Stimulated activated CD8-positive, alpha-beta memory T cell treated with anti-CD3 and anti-CD28 coated beads, Interleukin-2, amount 100 ng/mL, for 1 hour (primary cell): ENCODE measurements at regions not wholly inside any gene's neighbourhood (a gene's known extent, or its start where the extent isn't known, plus 50 kb on each side); places are given as distances from the start of the nearest gene placed in this dataset.

Source experiments
- DNase-seq, 2 donors: peaks; one replicate each; pipeline ENCODE4 v3.0.0-alpha.2; 2020; ENCODE audit warnings: low read depth in 2 of 2

DNA sequence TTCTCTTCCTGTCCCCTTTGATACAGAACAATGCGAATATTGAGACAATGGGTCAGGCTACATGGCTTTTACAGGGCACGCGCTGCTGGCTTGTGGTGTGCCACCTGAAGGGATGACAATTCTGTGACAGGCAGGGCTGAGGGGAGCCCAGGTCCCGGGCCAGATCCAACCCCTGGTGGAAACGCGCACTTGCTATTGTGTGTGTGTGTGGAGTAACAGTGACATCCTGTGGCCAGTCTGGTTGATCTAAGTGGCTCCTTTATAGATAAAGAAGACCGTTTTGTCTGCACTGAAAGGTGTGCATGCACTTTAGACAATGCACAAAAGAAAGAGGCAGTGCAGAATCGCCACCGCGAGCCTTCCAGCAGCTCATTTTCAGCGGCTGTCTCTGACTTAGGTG is 273.6 kb downstream of the HRH4 start:
- no peak for DNase-seq

DNA sequence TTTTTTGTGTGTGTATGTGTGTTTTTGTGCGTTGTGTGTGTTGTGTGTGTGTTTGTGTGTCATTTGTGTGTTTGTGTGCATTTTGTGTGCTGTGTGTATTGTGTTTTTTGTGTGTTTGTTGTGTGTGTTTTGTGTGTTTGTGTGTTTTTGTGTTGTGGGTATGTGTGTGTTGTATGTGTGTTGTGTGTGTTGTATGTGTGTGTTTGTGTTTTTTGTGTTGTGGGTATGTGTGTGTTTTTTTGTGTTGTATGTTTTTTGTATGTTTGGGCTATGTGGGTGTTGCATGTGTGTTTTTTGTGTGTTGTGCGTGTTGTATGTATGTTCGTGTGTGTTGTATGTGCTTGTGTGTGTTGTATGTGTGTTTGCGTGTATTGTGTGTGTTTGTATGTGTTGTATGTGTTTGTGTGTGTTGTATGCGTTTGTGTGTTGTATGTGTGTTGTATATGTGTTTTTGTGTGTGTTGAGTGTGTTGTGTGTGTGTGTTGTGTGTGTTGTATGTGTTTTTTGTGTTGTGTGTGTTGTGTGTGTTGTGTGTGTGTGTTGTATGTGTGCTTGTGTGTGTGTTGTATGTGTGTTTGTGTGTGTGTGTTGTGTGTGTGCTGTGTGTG is 275.3 kb downstream of the HRH4 start:
- no peak for DNase-seq

- no peak for DNase-seq
Measured at GRCh38 chr18:24736662-24737330, 276.4 kb downstream of the HRH4 start.

DNA sequence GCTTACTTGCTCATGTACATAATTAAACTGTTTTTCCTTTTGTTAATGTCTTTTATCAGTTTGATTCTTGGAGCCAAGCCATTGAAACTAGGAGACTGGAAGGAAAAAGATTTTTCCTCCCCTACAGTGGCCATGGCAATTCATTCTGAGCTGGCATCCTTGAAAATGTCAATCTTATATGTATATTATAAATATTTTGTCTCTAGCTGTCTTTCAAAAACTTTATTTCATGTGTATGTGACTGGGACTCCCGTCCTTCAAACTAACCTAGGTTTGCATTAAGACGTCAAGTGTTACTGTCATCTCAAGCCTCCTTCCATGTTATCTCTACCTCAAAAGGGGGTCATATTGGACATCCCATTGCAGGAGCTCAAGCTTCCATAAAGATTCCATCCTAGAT is 280.4 kb downstream of the HRH4 start:
- DNase-seq: no peak

GRCh38 chr18:24741321-24741720 is 280.9 kb downstream of the HRH4 start:
- no peak for DNase-seq

- DNase-seq: no peak
Measured at GRCh38 chr18:24741965-24742724, 281.7 kb downstream of the HRH4 start.

GRCh38 chr18:24754583-24755253 is 294.3 kb downstream of the HRH4 start:
- no peak for DNase-seq

- no peak for DNase-seq
Measured at GRCh38 chr18:24756385-24756784, 295.9 kb downstream of the HRH4 start.

DNA sequence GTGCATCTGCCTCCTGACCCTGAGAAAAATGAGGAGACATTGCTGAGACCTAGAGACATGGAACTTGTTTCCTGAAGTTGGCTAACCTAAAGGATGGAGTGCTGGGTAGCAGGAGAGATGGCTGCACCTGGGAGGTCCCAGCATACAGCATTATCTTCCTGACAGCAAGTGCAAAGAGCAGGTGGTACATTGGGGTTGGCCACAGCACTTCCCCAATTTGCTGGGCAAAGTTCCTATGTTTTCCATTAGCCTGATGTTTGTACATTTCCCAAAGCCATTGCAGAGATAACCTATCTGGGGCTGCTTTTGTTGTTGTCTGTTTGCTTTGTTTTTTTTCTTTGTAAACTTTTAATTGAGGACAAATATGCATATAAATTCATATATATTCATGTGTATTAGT is 296.7 kb downstream of the HRH4 start:
- no peak for DNase-seq

DNA sequence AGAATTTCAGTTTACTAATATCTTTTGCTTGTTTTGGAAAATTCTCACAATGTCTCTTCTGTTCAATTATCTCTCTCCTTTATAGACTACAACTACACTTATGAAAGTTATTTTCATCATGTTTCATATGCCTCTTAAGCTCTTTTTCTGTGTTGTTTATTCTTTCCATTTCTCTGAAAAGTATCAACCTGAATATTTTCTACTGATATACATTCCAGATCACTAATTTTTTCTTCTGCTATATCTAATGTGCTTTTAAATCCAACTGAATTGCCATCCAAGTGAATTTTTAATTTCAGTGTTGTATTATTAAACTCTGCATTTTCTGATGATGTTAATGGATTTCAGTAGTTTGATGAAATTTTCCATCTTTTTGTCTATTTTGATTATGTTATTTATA is 301.3 kb downstream of the HRH4 start:
- no peak for DNase-seq

DNA sequence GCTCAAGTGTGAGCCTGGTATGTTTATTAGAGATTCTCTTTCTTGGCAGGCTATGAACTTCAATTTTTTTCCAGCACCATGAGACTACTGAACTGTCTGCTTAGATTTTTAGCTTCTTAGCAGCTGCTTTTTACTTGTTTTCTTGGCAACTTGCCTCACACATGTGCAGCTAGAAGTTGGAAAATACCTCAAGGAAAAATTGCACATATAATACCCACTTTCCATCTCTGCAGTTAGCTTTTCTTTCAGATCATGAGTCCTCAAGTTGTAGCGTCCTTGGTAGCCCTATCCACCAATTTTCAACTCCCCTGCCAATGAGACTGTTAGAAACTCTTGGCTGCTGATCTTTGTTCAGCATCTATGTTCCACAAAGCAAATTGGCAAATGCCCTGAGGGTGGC is 302.1 kb downstream of the HRH4 start:
- no peak for DNase-seq

GRCh38 chr18:24763765-24764513 is 303.5 kb downstream of the HRH4 start:
- no peak for DNase-seq

DNA sequence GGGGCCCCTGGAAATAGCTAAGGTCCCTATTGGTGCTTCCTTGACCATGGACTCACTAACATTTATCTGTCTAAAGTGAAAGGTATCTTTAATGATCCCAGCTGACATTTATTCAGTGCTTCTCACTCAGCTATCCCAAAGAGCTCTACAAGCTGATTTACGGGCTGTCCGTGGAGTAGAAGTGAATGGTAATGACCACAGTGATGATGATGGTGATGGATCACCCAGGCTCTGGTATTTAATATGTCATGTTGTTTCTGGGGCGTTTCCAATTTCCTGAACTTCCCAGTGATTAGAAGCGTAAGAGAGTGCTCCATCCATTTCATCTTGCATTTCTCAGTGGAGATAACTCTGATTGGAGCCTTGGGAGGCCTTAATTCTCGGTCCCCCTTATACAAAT is 304.3 kb downstream of the HRH4 start:
- no peak for DNase-seq

GRCh38 chr18:24766376-24766775 is 305.9 kb downstream of the HRH4 start:
- no peak for DNase-seq

GRCh38 chr18:24770311-24771024 is 310.0 kb downstream of the HRH4 start:
- no peak for DNase-seq

DNA sequence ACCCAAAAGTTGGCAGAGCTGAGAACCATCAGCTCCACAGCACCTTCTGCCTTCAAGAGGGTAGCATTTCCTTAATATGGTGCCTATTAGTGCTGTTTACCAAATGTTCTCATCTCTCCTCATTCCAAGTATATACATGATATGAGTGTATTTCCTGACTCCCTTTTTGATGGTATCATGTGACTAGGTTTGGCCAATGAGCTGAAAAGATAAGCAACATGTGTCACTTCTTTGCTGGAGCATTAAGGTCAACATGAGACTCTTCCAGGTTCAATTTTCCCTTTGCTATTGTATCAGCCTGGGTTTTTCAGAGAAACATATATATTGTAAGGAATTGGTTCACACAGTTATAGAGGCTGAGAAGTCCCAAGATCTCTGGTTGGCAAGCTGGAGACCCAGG is 310.9 kb downstream of the HRH4 start:
- no peak for DNase-seq

- no peak for DNase-seq
Measured at GRCh38 chr18:24773101-24773500, 312.7 kb downstream of the HRH4 start.

DNA sequence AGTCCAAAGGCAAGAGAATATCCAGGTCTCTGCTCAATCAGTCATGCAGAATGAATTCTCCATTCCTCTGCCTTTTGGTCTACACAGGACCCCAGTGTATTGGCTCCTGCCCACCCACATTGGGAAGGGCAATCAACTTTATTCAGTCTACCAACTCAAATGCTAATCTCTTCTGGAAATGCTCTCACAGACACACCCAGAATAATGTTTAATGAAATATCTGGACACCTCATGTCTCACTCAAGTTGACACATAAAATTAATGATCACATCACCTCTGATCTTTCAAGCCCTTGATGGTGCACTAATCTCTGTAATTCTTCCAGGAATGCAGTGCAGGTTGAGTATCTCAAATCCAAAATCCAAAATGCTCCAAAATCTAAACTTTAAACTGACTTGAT is 315.6 kb downstream of the HRH4 start:
- no peak for DNase-seq

DNA sequence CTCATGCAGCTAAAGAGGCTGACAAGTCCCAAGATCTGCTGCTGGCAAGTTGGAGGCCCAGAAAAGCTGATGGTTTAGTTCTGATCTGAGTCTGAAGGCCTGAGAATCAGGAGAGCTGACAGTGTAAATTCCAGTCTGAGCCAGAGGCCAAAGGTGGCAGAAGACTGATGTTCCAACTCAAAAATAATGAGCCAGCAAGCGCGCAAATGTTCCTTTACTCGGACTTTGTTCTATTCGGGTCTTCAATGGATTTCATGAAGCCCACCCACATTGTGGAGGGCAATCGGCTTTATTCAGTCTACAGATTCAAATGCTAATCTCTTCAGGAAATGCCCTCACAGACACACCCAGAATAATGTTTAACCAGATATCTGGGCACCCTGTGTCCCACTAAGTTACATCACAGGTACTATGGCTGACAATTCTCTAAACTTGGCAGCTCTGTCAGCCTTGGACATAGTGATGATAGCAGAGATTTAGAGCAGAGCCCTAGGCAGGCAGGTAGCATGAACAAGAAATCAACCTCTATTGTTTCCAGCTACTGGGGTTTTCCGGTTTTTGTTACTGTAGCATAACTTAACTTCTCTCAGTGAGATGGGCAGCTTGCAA is 318.5 kb downstream of the HRH4 start:
- DNase-seq: no peak

DNA sequence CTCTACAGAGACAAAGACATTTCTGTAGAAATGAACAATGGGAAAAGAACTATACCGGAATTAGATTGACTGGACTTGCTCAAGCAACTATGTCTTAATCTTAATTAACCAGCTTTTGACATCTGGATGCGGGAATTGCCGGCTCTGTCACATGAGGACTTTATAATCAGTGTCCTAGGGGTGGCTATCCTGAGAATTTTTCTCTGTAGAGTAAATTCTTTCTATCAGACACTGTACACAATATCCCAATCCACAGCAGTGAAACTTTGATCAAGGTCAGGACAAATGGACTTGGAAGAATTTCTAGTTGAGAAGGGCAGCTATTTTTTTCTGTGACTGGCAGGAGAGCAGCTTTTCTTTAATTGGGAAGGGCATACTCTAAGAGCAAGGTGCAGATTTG is 322.1 kb downstream of the HRH4 start:
- no peak for DNase-seq

DNA sequence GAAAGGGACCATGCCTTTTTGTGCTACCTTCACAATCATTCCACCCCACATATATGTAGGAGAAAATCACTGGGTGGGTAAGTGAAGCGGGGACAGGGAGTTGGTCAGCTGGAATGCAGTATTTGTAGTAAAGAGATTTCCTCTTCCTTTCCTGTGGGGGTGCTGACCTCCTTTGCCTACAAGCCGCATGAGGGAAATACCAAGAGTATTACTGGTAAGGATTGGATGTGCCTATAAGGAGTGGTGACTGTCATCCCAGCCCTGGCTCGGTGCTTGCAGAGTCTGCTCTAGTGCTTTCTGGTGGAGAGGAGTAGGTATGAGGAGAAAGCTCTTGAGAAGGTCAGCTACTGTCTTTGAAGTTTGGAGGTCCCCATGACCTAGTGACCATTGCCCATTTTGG is 324.6 kb downstream of the HRH4 start:
- no peak for DNase-seq
